ENCODE measurements at regions not wholly inside any gene's neighbourhood (a gene's known extent, or its start where the extent isn't known, plus 50 kb on each side); places are given as distances from the start of the nearest gene placed in this dataset.

DNA sequence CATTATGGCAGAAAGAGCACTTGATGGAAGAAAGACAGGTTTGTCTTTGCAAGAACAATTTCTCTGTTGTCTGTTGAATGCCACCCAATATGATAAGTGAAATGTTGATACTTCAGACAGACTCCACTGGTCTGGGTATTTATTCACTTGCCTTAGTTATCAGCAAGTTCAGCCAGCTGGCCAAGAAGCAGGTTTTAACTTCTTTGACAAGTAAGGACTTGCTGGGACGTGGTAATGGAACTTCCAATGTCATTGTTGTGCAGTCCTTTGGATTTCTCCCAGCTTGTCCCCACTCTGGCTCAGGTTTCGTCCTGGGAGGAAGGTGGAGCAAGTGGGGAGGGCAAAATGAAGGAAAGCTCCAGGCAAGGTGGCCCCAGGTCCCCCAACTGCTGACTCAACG, 497.4 kb downstream of the RPS24 start:
- no peak for DNase-seq

DNA sequence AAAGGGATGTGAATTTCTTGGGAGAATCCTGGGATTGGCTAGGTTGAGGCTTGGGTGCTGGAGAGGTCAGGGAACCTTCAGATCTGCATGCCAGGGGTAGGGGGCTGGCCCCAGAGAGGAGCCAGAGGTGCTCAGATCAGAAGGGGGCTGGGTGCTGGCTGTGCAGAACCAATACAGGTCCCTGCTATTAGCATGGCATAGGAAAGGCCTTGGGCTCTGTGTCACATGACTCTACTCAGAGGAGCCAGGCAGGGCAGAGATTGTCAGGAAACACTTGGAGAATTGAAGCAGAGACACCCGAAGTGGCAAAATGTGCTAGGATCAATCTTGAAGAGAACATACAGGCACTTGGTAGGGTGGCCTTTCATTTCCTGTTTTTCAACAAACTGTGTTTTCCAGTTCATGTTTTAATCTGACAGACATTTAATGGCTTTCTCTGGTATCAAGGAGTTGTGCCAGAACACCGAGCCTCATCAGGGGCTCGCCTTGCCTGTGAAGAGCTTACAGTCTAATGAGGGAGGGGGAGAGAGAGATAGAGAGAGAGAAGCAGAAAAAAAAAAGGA, 498.9 kb downstream of the RPS24 start:
- no peak for DNase-seq

DNA sequence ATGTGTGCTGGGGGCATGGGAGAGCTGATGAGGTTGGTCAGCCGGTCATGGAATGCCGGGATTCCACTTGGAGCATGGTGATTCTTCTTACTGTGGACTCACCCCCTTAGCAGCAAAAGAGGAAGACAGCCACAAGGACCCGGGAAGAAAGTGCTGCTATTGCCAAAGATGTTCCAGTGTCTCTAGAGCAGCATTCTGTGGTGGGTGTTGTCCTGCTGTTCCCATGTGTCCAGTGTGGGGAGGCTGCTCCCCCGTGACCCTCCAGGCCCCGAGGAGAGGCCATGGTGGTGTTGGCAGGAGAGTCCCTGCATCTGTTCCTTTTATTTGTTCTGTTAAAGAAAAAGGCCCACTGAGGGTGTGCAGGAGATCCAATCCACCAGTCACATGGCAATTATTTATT, 499.4 kb downstream of the RPS24 start:
- DNase-seq = no peak

DNA sequence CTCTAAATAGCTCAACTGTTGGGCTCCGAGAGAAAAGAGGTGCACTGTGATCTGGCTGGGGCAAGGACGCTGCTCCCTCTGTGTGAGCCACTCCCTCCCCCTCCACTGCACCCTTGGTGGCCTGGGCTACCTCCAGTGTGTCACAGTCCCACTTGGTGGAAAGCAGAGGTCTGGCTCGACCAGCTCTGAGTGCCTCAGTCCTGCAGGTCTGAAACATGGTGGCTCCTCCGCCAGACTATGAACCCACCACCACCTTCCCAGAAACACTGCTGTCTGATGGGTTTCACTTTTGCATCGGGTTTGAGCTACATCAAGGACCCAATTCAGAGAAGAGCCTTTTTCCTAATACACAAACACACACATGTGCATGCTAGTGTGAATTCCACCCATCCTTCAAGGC, 500.1 kb downstream of the RPS24 start:
- DNase-seq = no peak

DNA sequence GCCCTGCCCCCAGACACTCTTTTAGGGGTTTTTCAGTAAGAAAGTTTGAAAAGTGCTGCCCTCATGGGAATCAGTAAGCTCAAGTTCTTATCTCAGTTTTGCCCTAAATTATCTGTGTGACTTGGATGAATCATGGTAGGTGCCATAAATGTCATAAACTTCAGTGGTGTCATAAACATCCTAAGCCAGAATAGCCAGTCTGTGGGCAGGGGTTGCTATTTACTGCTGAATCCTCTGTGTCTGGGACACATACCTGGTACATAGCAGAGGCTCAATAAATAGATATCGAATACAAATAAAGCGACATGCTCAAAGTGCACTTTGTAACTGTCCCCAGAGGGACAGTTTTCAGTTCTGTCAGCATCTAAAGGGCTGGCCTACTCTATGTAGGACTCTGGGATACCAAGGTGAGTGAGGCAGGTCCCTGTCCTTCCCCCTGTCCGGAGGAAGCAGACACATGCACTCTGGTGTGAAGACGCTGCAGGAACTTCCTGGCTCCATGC, 502.1 kb downstream of the RPS24 start:
- DNase-seq = no peak

DNA sequence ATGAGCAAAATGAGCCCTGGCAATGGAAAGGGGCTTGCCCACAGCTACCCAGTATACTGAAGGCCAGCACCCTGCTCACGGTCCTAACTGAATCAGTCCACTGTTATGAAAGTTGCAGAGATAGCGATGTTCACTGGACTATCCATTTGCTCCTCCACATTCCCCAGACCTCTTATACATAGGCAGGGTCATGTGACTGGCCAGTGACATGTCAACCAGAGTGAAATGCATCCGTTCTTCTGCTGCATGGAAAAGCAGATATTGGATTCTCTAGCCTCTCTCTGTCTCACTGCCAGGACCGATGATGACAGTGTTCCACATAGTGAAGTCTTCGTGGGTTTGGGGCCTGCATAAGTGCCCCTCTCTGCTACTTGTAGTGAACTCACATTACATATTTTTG, 503.4 kb downstream of the RPS24 start:
- no peak for DNase-seq

DNA sequence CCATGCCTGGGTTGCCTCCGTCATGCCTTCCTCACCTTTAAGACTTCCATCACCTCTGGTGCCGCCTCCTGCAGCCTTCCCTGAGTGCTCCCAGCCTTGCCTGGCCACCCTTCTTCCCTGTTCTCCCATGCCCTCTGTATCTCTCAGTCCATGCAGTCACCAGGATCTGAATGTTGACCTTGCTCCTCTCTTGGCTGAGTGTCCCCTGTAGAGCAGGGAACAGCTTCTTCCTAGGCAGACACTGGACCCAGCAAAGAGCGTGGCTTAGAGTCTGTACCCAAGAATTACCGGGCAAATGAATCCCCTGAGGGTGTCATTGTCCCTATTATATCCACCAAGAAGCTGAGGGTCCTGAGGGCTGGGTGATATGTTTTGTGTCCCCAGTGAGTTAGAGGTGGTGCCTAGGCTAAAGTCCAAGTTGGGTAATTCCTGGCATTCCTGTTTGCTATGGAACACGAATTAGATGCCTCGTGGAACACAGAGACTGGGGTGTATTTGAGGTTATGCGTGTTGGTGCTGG, 505.6 kb downstream of the RPS24 start:
- DNase-seq = no peak

DNA sequence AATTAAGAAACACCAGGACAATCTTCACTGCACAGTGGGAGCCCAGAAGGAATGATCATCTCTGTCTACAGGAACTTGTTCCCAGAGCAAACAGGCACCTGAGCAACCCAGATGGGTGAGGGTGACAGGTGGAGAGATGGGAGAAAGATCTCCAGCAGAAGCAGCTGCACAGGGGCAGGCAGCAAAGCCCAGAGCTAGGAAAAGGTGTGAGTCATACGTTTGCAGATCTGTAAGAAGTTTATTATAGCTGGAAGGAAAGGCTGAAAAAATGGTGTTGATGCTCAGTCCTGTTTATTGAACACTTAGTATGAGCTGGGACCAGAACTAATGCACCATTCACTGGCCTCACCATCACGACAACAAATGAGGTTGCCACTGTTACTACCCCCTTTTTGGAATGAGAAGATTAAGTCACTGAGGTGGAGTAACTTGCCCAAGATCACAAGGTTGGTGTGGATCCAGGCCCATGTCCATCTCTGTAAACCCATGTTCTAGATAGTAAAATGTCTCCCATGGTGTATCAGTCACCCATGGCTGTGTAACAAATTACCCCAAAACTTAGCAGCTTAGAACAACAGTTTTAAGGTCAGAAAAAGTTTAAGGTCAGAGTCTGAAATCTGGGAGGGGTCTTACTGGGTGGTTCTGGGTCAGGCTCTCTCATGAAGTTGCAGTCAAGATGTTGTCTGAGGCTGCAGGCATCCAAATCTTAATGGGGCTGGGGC, 506.9 kb downstream of the RPS24 start:
- DNase-seq = no peak

DNA sequence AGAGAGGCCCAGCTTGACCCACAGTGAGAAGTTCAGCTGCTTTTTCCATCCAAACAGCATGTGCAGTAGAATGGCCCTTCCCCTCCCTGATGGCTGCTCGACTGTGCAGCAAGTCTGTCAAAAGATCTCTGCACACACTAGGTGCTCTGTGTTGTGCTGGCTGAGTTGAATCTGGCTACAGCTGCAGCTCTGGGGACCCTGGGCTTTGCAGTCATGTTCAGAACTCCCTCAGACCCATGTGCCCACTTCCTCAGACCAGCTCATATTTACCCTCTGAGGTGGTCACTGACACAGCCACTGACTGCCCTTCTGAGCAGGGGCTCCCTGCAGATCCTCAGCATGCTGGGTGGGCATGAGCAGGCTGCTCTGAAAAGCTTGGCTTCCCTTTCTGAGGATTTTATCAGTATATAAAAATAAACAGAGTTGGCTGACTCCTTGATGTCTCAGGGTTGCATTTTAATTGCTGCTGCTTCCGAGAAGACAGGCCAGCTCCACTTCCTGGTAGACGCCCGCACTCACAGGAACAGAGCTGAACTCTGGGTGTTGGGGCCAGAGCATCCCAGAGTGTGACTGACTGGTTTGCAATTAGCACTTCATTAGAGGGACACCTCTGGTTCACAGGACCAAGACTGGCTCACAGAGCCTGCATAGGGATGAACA, 507.9 kb downstream of the RPS24 start:
- DNase-seq = no peak

DNA sequence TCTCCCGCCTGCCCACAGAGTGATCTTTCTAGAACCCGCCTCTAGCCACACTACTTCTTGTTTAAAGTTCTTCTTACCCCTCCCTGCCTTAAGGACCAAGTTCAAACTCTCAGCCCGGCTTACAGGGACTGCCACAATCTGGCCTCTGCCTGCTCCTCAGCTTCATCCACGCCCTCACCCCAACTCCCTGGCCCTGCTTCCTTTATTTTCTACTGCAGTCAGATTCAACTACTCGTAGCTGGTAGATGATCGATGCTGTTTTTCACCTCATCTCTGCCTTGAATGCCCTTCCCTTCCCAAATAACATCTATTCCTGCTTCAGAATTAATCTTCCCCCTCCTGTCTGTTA, 508.5 kb downstream of the RPS24 start:
- no peak for DNase-seq

DNA sequence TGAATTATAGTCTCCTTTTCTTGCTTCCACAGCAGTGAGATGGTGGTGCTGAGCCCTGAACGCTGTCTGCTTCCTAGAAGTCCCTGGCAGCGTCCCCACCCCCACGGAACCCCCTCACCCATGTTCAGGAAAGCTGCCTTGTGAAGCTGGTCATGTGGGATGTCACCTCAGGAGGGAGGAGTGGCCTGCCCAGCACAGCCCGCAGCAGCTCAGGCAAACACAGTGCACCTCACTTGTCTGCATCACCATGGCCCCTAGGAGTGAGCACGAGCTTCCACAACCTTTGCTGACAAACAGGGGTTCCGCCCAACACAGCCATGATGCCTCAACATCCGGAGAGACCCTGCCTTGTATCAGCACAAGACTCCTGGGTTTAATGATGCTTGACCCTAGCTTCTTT, 508.9 kb downstream of the RPS24 start:
- DNase-seq = no peak

DNA sequence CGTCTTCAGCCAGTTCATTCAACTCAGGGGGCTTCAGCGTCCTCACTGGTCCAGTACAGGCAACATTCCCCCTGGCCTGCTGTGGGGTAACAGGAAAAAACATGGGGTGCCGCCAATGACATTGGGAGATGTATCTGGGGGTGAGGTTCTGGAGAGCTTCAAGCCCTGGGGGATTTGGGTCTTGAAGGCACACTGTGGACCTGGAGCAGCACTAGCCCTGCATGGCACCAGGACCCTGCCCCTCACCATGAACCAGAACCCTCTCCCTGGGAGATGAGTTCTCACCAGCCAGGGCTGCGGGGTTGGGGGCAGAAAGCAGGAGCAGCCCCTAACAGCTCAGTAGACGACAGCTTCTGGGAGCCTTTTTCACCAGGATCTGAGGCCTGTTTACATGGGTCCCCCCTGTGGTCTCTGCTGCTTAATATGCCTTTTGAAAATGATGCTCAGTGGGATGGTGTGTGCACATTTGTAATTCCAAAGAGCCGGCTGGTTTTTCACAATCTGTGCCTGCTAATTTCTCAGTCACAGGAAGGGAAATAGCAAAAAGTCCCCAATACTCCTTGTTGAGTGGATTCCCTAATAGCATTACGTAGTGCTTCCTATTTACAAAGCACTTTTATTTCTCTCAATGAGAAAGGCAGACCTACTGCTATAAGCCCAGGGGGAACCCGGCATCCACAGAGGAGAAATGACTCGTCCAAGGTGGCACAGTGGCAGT, 509.5 kb downstream of the RPS24 start:
- DNase-seq = no peak

DNA sequence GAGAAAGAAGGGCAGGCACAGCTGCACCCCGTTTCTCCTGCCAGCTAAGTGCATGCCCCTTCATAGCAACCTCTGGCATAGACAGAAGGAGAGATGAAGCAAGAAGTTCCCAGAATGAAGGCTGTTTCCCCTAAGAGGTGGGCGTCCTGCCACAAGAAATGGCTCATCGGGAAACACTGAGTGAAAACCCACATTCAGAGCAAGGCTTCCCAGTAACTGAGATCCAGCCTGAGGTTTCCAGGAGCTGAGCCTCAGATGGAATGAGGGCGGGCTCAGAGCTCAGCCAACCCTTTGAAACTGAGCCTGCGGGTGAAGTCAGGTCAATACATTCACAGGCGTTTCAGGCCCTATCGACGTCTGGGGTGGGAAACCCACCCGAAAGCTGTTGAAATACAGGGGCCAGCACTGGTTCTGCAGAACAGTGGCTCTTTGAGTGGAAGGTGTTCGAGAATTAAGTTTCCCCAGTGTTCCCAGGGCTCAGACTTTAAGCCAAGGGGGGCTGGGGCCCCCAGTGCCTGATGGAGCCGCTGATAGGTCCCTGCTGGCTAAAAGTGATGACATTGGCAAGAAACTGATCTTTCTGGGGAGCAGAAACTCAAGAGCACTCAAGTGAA, 510.2 kb downstream of the RPS24 start:
- no peak for DNase-seq

DNA sequence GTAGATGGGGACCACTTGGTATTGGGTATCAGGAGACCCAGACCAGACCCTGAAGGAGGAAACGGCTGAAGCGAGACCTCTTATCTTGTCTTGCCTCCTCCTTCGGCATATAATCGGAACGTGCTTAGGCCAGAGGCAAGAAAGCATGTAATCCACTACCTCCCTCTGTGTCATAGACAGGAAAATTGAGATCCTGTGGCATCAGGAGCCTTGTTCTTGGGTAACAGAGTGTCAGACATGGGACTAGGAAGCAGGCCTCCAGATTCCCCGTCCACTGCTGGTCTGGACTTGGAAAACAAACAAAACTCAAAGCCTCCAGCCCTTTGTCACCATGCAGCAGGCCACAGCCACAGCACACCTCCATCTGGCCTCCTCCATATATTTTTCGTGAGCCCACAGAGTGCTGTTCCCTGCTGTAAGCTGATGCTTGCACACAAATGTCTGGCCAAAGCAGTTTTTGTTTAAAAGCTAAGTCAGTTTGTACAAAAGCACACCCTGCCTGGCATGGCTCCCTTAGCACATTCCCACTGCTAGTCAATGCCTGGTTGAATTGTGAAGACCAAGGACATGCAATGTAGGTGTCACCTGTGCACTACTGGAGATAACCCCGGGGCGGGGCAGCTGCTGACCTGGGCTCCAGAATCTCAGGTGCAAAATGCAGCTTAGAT, 510.9 kb downstream of the RPS24 start:
- DNase-seq = no peak

DNA sequence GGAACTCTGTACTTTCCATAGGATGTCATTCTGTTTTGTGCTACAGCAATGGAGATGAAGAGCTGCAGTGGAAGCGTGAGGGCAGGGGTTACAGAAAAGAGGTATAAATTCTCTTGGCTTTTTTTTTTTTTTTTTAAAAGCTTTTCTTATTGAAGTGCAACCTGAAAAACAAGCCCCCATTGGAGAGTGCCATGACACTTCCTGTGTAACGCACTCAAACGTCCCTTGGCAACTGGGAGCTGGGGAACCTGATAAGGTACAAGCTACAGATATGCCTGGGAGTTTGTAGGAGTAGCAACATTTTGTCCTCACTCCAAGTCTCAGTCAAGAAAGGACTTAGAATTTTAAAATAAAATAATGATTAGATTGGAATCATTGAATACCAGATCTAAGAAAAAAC, 512.1 kb downstream of the RPS24 start:
- DNase-seq = no peak

DNA sequence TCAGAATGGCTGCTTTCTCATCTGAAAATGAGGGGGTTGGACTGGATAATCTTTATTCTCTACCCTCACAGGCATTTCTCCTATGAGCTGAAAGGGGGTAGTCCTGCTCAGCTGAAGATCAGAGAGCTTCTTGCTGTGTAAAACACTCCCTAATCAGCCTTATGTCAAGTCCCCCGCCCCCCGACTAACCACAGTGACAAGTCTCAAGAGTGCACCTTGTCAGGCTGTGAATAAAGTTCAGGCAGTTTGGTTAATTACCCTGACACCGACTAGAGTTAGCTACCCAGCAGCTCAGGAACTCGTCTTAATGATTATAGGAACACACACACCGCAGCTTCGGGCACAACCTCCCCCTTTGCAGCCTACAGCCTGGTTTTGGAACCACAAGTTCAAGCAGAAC, 513.7 kb downstream of the RPS24 start:
- DNase-seq = no peak

DNA sequence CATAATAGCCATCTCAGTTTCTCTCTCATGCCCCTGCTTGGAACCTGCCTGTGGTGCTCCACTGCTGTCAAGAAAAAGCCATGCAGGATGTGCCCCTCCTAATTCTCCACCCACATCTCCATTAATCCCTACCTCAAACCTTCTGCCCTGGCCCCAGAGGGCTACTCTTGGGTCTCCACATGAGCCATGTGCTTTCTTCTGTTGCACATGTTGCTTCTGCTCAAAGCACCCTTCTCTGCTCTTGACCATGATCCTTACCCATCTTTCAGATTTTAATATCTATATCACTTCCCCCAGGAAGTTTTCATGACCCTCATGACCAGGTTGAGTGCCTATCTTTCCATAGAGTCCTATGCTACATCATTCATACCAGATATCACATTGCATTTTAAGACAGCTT, 514.2 kb downstream of the RPS24 start:
- DNase-seq = no peak

DNA sequence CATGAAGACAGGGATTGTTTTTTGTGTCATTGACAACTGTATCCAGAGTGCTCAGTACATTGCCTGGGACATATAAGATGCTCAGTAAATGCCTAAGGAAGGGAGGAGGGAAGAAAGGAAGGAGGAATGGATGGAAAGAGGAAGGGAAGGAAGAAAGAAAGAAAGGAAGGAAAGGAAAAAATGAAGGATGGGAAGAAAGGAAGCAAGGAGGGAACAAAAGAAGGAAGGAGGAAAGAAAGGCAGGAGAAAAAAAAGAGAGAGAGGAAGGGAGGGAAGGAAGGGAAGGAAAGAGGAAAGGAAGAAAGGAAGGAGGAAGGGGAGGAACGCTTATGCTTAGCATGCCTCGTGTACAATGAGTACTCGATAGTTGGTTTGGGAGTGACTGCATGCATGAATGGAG, 514.7 kb downstream of the RPS24 start:
- DNase-seq = no peak

DNA sequence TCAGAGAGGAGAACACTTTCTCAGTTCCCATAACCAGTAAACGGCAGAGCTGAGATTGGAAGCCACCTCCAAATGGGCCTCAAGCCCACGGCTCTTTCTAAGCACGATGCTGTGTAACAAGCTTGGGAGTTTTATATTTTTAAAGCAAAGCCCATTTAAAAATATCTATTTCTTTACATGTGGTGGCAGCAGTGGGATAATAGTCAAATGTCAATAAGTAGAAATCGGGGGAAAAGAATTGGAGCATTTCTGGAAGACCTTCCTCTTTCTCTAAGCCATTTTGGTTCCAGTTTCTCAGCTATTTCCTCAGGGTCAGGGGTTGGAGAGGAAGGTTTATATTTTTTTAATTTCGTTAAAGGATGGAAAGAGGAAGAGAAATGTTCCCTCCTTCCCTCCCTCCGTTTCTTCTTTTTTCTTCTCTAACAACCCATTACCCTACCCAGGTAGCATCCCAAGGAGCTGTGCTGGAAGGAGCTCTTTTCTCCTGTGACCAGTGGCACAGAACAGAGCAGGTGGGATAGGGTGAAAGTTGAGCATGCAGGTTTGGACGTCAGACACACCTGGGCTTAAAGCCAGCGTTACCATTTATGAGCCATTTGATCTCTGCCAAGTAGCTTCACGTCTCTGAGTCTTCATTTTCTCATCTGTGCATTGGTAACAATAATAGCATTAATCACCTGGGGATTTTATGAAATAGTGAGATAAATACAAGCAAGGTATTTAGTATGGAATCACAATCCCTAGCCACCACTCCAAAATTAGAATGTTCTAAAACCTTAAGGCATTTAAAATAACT, 515.7 kb downstream of the RPS24 start:
- no peak for DNase-seq

DNA sequence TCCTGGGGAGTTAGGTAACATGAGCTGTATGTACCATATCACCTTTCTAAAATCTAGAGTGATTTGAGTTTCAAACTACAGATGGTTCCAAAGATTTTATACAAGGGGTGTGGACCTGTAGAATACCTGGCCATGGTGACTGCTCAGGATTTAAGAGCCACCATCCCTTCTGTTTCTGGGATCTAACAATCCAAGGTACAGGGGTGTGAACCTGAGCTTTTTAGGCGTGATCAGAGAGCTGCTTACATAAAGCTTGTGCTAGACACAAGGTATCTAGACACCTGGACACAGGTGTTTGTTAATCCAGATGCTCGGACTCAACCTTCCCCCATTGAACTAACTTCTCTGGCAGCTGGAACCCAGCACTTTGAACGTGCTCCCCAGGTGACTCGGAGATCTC, 516.4 kb downstream of the RPS24 start:
- no peak for DNase-seq

DNA sequence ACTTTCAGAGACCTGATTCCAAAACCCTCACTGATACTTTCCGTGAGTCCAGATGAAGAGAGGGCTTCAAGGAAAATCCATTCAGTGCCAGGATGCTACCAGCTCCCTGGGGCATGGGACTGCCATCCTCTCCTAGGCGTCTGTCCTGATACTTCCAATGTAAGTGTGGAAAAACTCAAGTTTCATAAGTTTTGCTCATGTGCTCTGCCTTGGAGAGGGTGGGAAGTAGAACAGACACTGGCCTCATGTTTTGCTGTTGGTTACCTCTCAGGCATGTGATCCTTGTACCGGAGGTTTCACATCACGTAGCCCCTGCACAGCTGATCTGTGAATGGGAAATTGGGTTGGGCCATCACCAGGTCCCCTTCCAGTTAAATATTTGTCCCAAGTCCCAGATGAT, 517.1 kb downstream of the RPS24 start:
- DNase-seq = no peak

All from activated naive CD4-positive, alpha-beta T cell treated with anti-CD3 and anti-CD28 coated beads, Interleukin-2, amount 50 U/mL, for 16 hours (primary cell).